ENCODE measurements at regions not wholly inside any gene's neighbourhood (a gene's known extent, or its start where the extent isn't known, plus 50 kb on each side); places are given as distances from the start of the nearest gene placed in this dataset.
A peak's percentile ranks its signal among the peaks of the same experiment; 100 is the strongest.

DNA sequence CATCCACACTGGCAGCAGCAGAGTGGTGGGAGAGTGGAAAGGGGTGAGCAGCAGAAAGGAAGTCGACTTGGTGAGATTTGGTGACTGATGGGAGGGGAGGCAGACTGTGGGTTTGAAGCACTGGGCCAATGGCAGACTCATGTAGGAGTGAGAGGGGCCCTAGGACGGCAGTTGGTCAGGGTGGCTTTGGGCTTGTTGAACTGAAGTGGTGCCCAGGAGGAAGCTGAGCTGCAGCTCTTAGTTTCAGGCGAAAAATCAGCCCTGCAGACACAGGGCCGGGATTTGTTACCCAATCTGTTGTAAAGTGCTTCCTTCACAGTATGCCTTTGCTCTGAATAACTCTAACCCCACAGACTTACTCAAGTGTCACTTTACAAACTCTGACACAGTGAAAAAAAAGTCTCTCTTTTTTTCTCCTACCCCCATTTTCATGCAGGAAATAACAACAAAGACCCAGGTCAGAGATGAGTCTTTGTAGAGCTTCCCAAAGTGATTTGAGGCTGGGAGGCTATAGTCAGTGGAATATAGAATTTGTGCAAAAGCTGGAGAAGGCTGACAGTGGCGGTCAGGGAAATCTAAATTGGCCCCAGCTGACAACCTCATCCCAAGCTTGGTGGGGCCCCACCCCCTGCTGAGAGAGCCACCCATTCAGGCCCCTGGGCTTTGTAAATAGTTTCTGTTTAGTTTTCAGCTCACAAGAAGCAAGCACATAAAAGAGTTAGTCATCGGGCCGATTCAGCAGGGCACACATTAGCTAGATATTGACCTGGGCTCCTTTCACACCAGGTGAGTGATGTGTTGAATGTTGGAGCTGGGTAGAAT lies 226.9 kb downstream of the VAPA start:
- H3K27ac ChIP-seq: peak overlapping the region; percentile 1 to 36
- peak; percentile 80 for ATAC-seq

DNA sequence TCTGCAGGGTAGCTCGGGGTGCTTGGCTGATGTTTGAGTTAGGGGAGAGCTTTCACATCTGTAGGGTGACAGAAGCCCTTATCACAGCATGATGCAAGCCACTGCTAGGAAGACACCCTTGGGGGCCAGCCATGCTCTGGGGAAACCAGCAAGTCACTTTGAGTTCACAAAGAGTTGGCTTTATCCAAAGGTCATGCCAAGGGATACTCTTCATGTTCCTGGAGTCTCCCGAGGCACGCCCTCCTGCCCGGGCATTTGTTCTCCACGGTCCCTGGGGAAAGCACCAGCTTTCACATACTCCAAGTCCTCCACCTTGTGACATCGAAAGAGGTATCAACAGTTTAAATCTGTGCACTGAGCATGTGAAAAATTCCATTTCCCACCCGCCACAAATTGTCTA lies 227.7 kb downstream of the VAPA start:
- intact Hi-C loops (cut with DNase I): no loop called here
- Histone ChIP-seq H3K27me3 (no peaks in the 10 kb centered on the region), H3K36me3 (no peaks in the 10 kb centered on the region), H3K9me3 (no peaks in the 10 kb centered on the region), H3K4me1 (peaks cover 9 to 16% of the 10 kb centered on the region in 2 donors), H3K27ac (no peak overlapping the region), H3K4me3 (no peak overlapping the region)
- ATAC-seq: peak; percentile 28
- DNase-seq: no peak
- TF ChIP-seq, protein P1, sequence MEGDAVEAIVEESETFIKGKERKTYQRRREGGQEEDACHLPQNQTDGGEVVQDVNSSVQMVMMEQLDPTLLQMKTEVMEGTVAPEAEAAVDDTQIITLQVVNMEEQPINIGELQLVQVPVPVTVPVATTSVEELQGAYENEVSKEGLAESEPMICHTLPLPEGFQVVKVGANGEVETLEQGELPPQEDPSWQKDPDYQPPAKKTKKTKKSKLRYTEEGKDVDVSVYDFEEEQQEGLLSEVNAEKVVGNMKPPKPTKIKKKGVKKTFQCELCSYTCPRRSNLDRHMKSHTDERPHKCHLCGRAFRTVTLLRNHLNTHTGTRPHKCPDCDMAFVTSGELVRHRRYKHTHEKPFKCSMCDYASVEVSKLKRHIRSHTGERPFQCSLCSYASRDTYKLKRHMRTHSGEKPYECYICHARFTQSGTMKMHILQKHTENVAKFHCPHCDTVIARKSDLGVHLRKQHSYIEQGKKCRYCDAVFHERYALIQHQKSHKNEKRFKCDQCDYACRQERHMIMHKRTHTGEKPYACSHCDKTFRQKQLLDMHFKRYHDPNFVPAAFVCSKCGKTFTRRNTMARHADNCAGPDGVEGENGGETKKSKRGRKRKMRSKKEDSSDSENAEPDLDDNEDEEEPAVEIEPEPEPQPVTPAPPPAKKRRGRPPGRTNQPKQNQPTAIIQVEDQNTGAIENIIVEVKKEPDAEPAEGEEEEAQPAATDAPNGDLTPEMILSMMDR (IDR thresholded peaks at IDR 0.05): no peak

More for the DNA sequence above, 226.9 kb downstream of the VAPA start:
- no peaks in the 10 kb centered on the region for H3K27me3 ChIP-seq
- peaks cover 9 to 16% of the 10 kb centered on the region in 2 donors for H3K4me1 ChIP-seq
- no peak for DNase-seq
- no peak overlapping the region for H3K4me3 ChIP-seq
- TF ChIP-seq, protein P1 (IDR thresholded peaks at IDR 0.05): no peak
- H3K9me3 ChIP-seq: no peaks in the 10 kb centered on the region
- intact Hi-C loops (cut with DNase I): no loop called here
- H3K36me3 ChIP-seq: no peaks in the 10 kb centered on the region

- no peak overlapping the region for H3K4me3 ChIP-seq
- intact Hi-C loops (cut with DNase I): no loop called here
- TF ChIP-seq, protein P1 (IDR thresholded peaks at IDR 0.05): no peak
- peaks cover 9 to 16% of the 10 kb centered on the region in 2 donors for H3K4me1 ChIP-seq
- DNase-seq: no peak
- no peaks in the 10 kb centered on the region for H3K27me3 ChIP-seq
- ATAC-seq: no peak
- H3K36me3 ChIP-seq: no peaks in the 10 kb centered on the region
- H3K9me3 ChIP-seq: no peaks in the 10 kb centered on the region
- H3K27ac ChIP-seq: no peak overlapping the region
Observed at GRCh38 chr18:10142056-10142455, 228.2 kb downstream of the VAPA start.

DNA sequence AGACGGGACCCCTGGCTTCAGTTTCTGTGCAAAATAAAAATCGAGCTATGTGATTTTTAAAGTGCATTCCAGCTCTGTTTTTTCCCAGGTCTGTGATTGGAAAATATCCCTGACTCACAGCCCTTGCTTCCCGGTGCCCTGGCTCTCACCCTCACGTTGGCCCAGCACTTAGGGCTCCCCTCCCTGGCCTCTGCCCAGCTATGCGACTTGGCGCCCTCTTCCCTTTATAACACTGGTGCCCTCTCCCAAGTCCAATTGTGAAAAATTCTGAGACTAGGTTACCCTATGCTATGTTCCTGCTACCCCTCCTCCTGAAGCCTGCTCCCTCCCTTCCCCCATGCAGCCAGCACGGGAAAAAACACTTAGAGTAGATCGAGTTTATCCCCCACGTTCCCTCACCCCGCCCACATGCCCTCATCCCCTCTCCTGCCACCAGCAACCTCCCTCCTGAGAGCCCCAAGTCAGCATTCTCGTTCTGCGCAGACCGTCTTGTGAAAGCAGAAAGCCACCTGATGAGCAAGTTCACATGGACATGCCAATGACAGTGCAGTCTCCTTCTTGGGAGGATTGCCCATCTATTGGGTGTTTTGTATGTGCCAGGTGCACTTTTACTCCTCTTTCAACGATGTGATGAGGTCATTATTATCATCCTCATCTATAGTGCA lies 228.8 kb downstream of the VAPA start:
- Histone ChIP-seq H3K4me3 (no peak overlapping the region), H3K36me3 (no peaks in the 10 kb centered on the region), H3K27ac (no peak overlapping the region), H3K4me1 (peaks cover 9 to 16% of the 10 kb centered on the region in 2 donors), H3K27me3 (no peaks in the 10 kb centered on the region), H3K9me3 (no peaks in the 10 kb centered on the region)
- DNase-seq (no peak), ATAC-seq (peak; percentile 33)
- TF ChIP-seq, protein P1 (IDR thresholded peaks at IDR 0.05): no peak
- intact Hi-C loops (cut with DNase I): no loop called here

DNA sequence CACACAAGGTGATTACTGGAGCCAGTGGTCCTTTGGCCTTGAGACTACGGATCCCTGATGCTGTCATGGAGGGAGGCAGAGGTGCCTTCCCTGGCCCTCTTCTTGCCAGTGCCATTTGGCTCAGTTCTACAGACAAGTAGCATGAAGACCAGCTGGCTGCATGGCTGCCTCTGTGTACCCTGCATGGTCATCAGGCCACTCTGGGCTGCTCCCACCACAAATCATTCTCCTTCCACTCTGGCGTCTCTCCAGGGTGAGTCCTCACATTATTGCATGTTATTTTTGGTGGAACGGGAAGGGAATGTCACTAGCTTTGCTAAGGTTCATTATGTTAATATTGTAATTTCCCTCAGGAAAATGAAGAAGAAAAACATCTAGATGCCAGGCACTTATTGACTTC lies 229.8 kb downstream of the VAPA start:
- H3K27me3 ChIP-seq: no peaks in the 10 kb centered on the region
- DNase-seq (no peak), ATAC-seq (no peak)
- H3K4me3 ChIP-seq: no peak overlapping the region
- H3K36me3 ChIP-seq: no peaks in the 10 kb centered on the region
- TF ChIP-seq, protein P1 (IDR thresholded peaks at IDR 0.05): no peak
- intact Hi-C loops (cut with DNase I): no loop called here
- no peaks in the 10 kb centered on the region for H3K9me3 ChIP-seq
- H3K27ac ChIP-seq: no peak overlapping the region
- H3K4me1 ChIP-seq: peaks cover 9 to 16% of the 10 kb centered on the region in 2 donors
